ENCODE measurements at regions not wholly inside any gene's neighbourhood (a gene's known extent, or its start where the extent isn't known, plus 50 kb on each side); places are given as distances from the start of the nearest gene placed in this dataset.
"Not testable (repeated sequence)": the region's sequence is repeated elsewhere in the genome, so short reads cannot be mapped to it uniquely, and the experiment has no call there.

GRCh38 chr13:109702030-109702597, 84.3 kb downstream of the IRS2 start:
- H3K27ac ChIP-seq; POLR2A ChIA-PET (ENCODE audit: low non-redundant PET); DNase-seq (ENCODE audit: low spot score): not testable (repeated sequence)
- CTCF ChIA-PET: interaction anchor here (0.9 kb wide), 1 partner anchor 429 kb away, joined by 5 read pairs; no protein-coding TSS in a partner anchor

GRCh38 chr13:109700176-109700575, 86.2 kb downstream of the IRS2 start:
- no peak for TF ChIP-seq CTCF (conservative IDR thresholded peaks at IDR 0.05; ENCODE audit: low read depth)
- DNase-seq (ENCODE audit: low spot score): peak; percentile 20
- H3K27ac ChIP-seq: peak overlapping the region; percentile 40
- ChIA-PET CTCF (interaction anchor here (0.6 kb wide), 1 partner anchor 416 kb away, joined by 4 read pairs; no protein-coding TSS in a partner anchor), POLR2A (ENCODE audit: low non-redundant PET) (no interaction called here)

- POLR2A ChIA-PET (ENCODE audit: low non-redundant PET): no interaction called here
These were observed 86.7 kb downstream of the IRS2 start for GRCh38 chr13:109699628-109700071.

GRCh38 chr13:109698779-109699178, 87.6 kb downstream of the IRS2 start:
- H3K27ac ChIP-seq: no peak overlapping the region
- ChIA-PET CTCF (interaction anchor here (0.7 kb wide), 1 partner anchor 333 kb away, joined by 3 read pairs; no protein-coding TSS in a partner anchor), POLR2A (ENCODE audit: low non-redundant PET) (no interaction called here)
- TF ChIP-seq CTCF (conservative IDR thresholded peaks at IDR 0.05; ENCODE audit: low read depth): no peak
- peak; percentile 13 for DNase-seq (ENCODE audit: low spot score)

More at GRCh38 chr13:109699628-109700071, 86.7 kb downstream of the IRS2 start:
- CTCF ChIA-PET: no interaction called here
- H3K27ac ChIP-seq: peak overlapping the region; percentile 40
- no peak for DNase-seq (ENCODE audit: low spot score)
- no peak for TF ChIP-seq CTCF (conservative IDR thresholded peaks at IDR 0.05; ENCODE audit: low read depth)

- no peak for TF ChIP-seq CTCF (conservative IDR thresholded peaks at IDR 0.05; ENCODE audit: low read depth)
- ChIA-PET POLR2A (ENCODE audit: low non-redundant PET) (no interaction called here), CTCF (interaction anchor here (0.7 kb wide), 1 partner anchor 156 kb away, joined by 3 read pairs; no protein-coding TSS in a partner anchor)
- no peak for DNase-seq (ENCODE audit: low spot score)
- H3K27ac ChIP-seq: no peak overlapping the region
These were observed 88.4 kb downstream of the IRS2 start for GRCh38 chr13:109697936-109698335.

GRCh38 chr13:109695402-109696190, 90.8 kb downstream of the IRS2 start:
- no peak for TF ChIP-seq CTCF (conservative IDR thresholded peaks at IDR 0.05; ENCODE audit: low read depth)
- DNase-seq (ENCODE audit: low spot score): no peak
- H3K27ac ChIP-seq: no peak overlapping the region
- ChIA-PET POLR2A (ENCODE audit: low non-redundant PET) (no interaction called here), CTCF (interaction anchor here (1.3 kb wide), 1 partner anchor 14 kb away, joined by 4 read pairs; no protein-coding TSS in a partner anchor)

GRCh38 chr13:109694972-109695371, 91.4 kb downstream of the IRS2 start:
- ChIA-PET POLR2A (ENCODE audit: low non-redundant PET) (no interaction called here), CTCF (interaction anchor here (1.3 kb wide), 1 partner anchor 15 kb away, joined by 4 read pairs; no protein-coding TSS in a partner anchor)
- no peak for TF ChIP-seq CTCF (conservative IDR thresholded peaks at IDR 0.05; ENCODE audit: low read depth)
- no peak for DNase-seq (ENCODE audit: low spot score)
- no peak overlapping the region for H3K27ac ChIP-seq
